ENCODE measurements at regions not wholly inside any gene's neighbourhood (a gene's known extent, or its start where the extent isn't known, plus 50 kb on each side); places are given as distances from the start of the nearest gene placed in this dataset.

DNA sequence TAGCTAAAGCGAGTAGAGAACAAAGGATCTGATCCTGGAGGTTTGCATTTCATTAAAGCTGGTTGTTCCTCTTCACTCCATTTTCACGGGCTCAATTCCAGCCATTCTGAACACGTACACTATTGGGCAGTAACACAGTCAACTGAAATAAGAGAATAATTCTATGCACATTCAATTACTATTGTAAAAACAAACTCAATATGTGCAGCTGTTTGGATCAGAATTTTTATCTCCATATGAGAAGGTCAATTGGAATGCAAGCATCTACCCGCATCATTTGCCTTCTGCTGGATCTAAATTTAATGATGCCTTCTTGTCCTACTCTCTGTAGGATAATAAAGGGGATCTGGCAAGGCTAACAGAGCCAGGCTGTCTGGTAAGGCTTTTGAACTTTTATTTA, 562.8 kb upstream of the CCDC179 start:
- no peak for DNase-seq (ENCODE audit: insufficient read length, low spot score)
- no peak for FAIRE-seq
- TF ChIP-seq, protein P1, sequence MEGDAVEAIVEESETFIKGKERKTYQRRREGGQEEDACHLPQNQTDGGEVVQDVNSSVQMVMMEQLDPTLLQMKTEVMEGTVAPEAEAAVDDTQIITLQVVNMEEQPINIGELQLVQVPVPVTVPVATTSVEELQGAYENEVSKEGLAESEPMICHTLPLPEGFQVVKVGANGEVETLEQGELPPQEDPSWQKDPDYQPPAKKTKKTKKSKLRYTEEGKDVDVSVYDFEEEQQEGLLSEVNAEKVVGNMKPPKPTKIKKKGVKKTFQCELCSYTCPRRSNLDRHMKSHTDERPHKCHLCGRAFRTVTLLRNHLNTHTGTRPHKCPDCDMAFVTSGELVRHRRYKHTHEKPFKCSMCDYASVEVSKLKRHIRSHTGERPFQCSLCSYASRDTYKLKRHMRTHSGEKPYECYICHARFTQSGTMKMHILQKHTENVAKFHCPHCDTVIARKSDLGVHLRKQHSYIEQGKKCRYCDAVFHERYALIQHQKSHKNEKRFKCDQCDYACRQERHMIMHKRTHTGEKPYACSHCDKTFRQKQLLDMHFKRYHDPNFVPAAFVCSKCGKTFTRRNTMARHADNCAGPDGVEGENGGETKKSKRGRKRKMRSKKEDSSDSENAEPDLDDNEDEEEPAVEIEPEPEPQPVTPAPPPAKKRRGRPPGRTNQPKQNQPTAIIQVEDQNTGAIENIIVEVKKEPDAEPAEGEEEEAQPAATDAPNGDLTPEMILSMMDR (IDR thresholded peaks at IDR 0.05; ENCODE audit: insufficient read depth, missing control alignments) = no peak

DNA sequence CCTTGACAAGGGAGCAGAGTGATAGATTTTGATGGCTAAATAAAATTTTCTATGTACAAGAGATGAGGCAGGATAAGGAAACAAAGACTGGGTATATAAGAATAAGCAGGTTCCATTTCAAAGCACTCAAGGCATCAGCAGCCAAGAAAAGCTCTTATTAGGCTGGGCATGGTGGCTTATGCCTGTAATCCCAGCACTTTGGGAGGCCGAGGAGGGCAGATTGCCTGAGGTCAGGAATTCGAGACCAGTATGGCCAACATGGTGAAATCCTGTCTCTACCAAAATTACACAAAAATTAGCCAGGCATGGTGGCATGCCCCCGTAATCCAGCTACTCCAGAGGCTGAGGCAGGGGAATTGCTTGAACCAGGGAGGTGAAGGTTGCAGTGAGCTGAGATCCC, 563.4 kb upstream of the CCDC179 start:
- no peak for FAIRE-seq
- TF ChIP-seq, protein P1 (IDR thresholded peaks at IDR 0.05; ENCODE audit: insufficient read depth, missing control alignments) = no peak

DNA sequence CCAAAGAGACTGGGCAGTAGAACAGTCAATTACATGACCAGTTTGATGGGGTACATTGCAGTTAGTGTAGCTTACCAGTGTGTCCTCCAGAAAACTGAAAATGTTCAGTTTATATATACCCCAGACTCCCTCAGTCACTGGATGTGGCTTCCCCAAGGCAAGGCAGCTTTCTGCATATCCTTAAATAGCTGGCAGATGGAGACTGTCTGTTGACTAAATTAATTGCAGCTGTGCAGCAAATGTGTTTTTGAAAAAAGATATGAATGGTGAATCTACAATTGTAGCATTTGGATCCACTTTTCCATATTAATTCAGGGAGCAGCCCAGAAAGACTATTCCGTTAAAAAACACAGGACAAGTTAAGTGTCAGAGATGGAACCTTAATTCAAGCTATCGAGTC, 565.1 kb upstream of the CCDC179 start:
- TF ChIP-seq, protein P1 (IDR thresholded peaks at IDR 0.05; ENCODE audit: insufficient read depth, missing control alignments) = no peak
- DNase-seq (ENCODE audit: insufficient read length, low spot score) (no peak), FAIRE-seq (no peak)

More for the DNA sequence above, 563.4 kb upstream of the CCDC179 start:
- no peak for DNase-seq (ENCODE audit: insufficient read length, low spot score)

DNA sequence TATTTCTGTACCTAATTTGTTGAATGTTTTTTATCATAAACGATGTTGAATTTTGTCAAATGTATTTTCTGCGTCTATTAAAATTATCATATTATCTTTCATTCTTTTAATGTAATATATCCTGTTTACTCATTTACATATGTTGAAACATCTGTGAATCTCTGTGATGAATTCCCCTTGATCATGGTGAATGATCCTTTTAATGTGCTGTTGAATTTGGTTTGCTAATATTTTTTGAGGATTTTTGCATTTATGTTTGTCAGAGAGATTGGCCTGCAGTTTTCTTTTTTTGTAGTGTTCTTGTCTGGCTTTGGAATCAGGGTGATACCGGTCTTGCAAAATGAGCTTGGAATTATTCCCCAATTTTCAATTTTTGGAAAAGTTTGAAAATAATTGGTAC, 569.3 kb upstream of the CCDC179 start:
- DNase-seq (ENCODE audit: insufficient read length, low spot score) (no peak), FAIRE-seq (no peak)
- TF ChIP-seq, protein P1 (IDR thresholded peaks at IDR 0.05; ENCODE audit: insufficient read depth, missing control alignments) = no peak

DNA sequence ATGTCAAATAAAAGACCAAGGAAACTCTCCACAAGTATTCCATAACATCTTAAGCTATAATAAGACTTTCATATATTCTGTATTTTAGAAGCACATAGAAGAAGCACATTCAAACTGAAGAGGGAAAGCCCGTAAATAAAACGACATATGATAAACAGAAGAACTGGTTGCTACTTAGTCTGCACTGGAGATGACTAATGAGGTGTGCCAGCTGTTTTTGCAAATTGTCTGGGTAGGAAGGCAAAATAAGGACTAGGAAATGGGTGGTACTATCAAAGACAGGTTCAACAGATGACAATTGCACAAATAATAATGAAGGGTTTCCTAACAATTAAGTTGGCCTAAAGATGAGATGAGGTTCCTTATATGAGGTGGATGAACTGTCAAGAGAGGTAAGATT, 593.2 kb upstream of the CCDC179 start:
- TF ChIP-seq, protein P1 (IDR thresholded peaks at IDR 0.05; ENCODE audit: insufficient read depth, missing control alignments) = no peak
- DNase-seq (ENCODE audit: insufficient read length, low spot score) = no peak
- no peak for FAIRE-seq

DNA sequence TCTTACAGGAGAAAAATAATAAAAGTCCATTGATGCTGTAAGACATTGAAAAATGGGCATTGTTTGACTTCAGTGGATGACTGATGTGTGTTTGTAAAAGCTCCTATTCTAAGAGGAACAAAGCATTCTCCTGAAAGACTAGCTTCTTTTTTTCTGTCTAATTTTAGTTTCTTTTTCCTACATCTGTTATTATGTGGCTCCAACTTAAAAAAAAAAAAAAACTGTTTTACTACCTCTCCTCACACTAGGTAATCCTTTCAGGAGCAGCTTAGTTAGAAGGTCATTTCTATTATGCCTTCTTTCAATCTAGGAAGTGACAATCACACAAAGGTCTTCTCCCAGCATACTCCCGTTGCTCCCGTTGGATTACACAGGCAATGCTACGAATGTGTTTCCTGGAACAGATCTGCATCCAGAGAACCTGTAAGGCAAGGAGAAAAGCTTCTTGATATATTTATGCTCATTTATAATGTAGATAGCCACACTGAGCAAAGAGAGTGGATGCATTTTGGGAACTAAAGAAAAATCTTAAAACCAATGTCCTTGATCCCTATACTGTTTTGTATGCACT, 595.1 kb upstream of the CCDC179 start:
- TF ChIP-seq, protein P1 (IDR thresholded peaks at IDR 0.05; ENCODE audit: insufficient read depth, missing control alignments) = no peak
- no peak for DNase-seq (ENCODE audit: insufficient read length, low spot score)
- FAIRE-seq = no peak

DNA sequence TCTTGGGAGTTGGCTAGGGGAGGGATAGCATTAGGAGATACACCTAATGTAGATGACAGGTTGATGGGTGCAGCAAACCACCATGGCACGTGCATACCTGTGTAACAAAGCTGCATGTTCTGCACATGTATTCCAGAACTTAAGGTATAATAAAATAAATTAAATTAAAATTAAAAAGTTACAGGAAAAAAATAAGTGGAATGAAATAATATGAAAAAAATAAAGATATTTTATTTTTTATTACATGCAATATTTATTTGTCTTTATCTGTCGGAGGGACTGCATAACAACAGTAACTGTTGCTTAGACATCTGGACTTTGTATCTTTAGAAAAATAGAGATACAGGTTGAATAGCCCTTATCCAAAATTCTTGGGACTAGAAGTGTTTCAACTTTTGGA, 597.4 kb upstream of the CCDC179 start:
- no peak for DNase-seq (ENCODE audit: insufficient read length, low spot score)
- TF ChIP-seq, protein P1 (IDR thresholded peaks at IDR 0.05; ENCODE audit: insufficient read depth, missing control alignments) = no peak
- no peak for FAIRE-seq

All from D721Med (cell line).